Mucosa of descending colon (tissue), 3 donors: ENCODE measurements at regions not wholly inside any gene's neighbourhood (a gene's known extent, or its start where the extent isn't known, plus 50 kb on each side); places are given as distances from the start of the nearest gene placed in this dataset.

Experiments
- ATAC-seq: fragments of 200-7000 bp; cut with Tn5 transposase; one replicate; pipeline ENCODE4 v1.9.1; 2020; ENCODE audit warnings: mild to moderate bottlenecking, moderate library complexity
- DNase-seq, 3 donors: peaks; one replicate each; pipeline ENCODE4 v3.0.0-alpha.2; 2020
- H3K36me3 ChIP-seq: fragments of 200-600 bp; one replicate; pipeline ENCODE4 v1.8.0; 2021; ENCODE audit warnings: low read depth, mild to moderate bottlenecking
- H3K4me1 ChIP-seq: fragments of 200-600 bp; one replicate; pipeline ENCODE4 v1.8.0; 2021; ENCODE audit warnings: low read depth, mild to moderate bottlenecking
- H3K4me3 ChIP-seq: fragments of 200-600 bp; one replicate; pipeline ENCODE4 v1.8.0; 2021; ENCODE audit warnings: mild to moderate bottlenecking
- H3K9me3 ChIP-seq: fragments of 200-600 bp; one replicate; pipeline ENCODE4 v1.8.0; 2021; ENCODE audit warnings: mild to moderate bottlenecking
- CTCF ChIP-seq: fragments of 200-600 bp; IDR thresholded peaks from one replicate; pipeline ENCODE4 v1.8.0; 2022; ENCODE audit warnings: antibody characterized with exemption, mild to moderate bottlenecking
- intact Hi-C, 2 donors: fragments of 100-400 bp; cut with DNase I in 1 of 2; cut with micrococcal nuclease in 1 of 2; formaldehyde crosslinking; loops; one replicate each; pipeline versions ENCODE4 v1.11.0 to v1.11.1; 2022; cut with DNase I, micrococcal nuclease
- donor health status: DM: no; HTN: no; CAD: no; lungs with moderate emphysema.
- donor health status: DM: no; HTN: no; CAD: no.
- donor health status: DM: no; HTN: yes; CAD: no.

- intact Hi-C loops, result no loop called here
- DNase-seq, result no peak
- peaks cover 3% of the 10 kb centered on the region for H3K4me1 ChIP-seq
- H3K36me3 ChIP-seq, result no peaks in the 10 kb centered on the region
- TF ChIP-seq CTCF, result no peak
- no peak for ATAC-seq
- H3K9me3 ChIP-seq, result no peaks in the 10 kb centered on the region
- H3K4me3 ChIP-seq, result no peak overlapping the region
Measured at GRCh38 chr2:11074246-11074820, 80.9 kb upstream of the SLC66A3 start.

GRCh38 chr2:11075221-11075620, 80.0 kb upstream of the SLC66A3 start:
- Histone ChIP-seq H3K4me1 (peaks cover 3% of the 10 kb centered on the region), H3K36me3 (no peaks in the 10 kb centered on the region), H3K4me3 (no peak overlapping the region), H3K9me3 (no peaks in the 10 kb centered on the region)
- no peak for DNase-seq
- intact Hi-C loops, result no loop called here
- TF ChIP-seq CTCF, result no peak
- no peak for ATAC-seq

- DNase-seq (no peak), ATAC-seq (no peak)
- intact Hi-C loops, result no loop called here
- Histone ChIP-seq H3K4me3 (no peak overlapping the region), H3K4me1 (peaks cover 3% of the 10 kb centered on the region), H3K36me3 (no peaks in the 10 kb centered on the region), H3K9me3 (no peaks in the 10 kb centered on the region)
- TF ChIP-seq CTCF, result no peak
Measured at GRCh38 chr2:11077411-11077810, 77.9 kb upstream of the SLC66A3 start.

GRCh38 chr2:11079136-11079824, 76.0 kb upstream of the SLC66A3 start:
- H3K9me3 ChIP-seq, result no peaks in the 10 kb centered on the region
- ATAC-seq, result peak; percentile 55
- no peak for DNase-seq
- H3K4me1 ChIP-seq, result no peaks in the 10 kb centered on the region
- no peaks in the 10 kb centered on the region for H3K36me3 ChIP-seq
- no peak for TF ChIP-seq CTCF
- intact Hi-C loops, result no loop called here
- H3K4me3 ChIP-seq, result no peak overlapping the region

GRCh38 chr2:11080253-11081115, 74.8 kb upstream of the SLC66A3 start:
- Histone ChIP-seq H3K9me3 (no peaks in the 10 kb centered on the region), H3K4me1 (no peaks in the 10 kb centered on the region), H3K36me3 (no peaks in the 10 kb centered on the region), H3K4me3 (no peak overlapping the region)
- ATAC-seq (no peak), DNase-seq (no peak)
- intact Hi-C loops, result no loop called here
- no peak for TF ChIP-seq CTCF
